PC-3 (cell line): ENCODE measurements at regions not wholly inside any gene's neighbourhood (a gene's known extent, or its start where the extent isn't known, plus 50 kb on each side); places are given as distances from the start of the nearest gene placed in this dataset.

ENCODE experiments used
- CTCF ChIP-seq: fragments of 300-600 bp; sonication (generic); conservative IDR thresholded peaks from 2 replicates; pipeline ENCODE4 v1.5.1; 2017; ENCODE audit warnings: antibody characterized with exemption, low read depth, mild to moderate bottlenecking, low read length
- EZH2 ChIP-seq: fragments of 300-600 bp; sonication (generic); IDR thresholded peaks from one replicate; pipeline ENCODE4 v1.6.1; 2017; ENCODE audit warnings: antibody characterized with exemption, mild to moderate bottlenecking, low read length; ENCODE audit not compliant: unreplicated experiment
- EZH2phosphoT487 ChIP-seq: fragments of 300-600 bp; sonication (generic); IDR thresholded peaks from 2 replicates; pipeline ENCODE4 v1.6.1; 2018; ENCODE audit warnings: mild to moderate bottlenecking, antibody characterized with exemption, low read length, borderline replicate concordance

GRCh38 chr20:6974838-6975237, 207.4 kb downstream of the BMP2 start:
- no peak for TF ChIP-seq CTCF
- TF ChIP-seq EZH2: no peak
- no peak for TF ChIP-seq EZH2phosphoT487
